Stimulated activated CD8-positive, alpha-beta memory T cell treated with anti-CD3 and anti-CD28 coated beads, Interleukin-2, amount 100 ng/mL, for 1 hour (primary cell): ENCODE measurements at regions not wholly inside any gene's neighbourhood (a gene's known extent, or its start where the extent isn't known, plus 50 kb on each side); places are given as distances from the start of the nearest gene placed in this dataset.
"Not testable (repeated sequence)": the region's sequence is repeated elsewhere in the genome, so short reads cannot be mapped to it uniquely, and the experiment has no call there.

Source experiments
- DNase-seq, 2 donors: peaks; one replicate each; pipeline ENCODE4 v3.0.0-alpha.2; 2020; ENCODE audit warnings: low read depth in 2 of 2

- no peak for DNase-seq
Observed at GRCh38 chr11:80718611-80719291, 1277.9 kb upstream of the TENM4 start.

- DNase-seq: no peak
Observed at GRCh38 chr11:80702264-80702663, 1261.4 kb upstream of the TENM4 start.

- DNase-seq: no peak
Observed at GRCh38 chr11:80700386-80700785, 1259.6 kb upstream of the TENM4 start.

GRCh38 chr11:80699406-80700177 lies 1258.8 kb upstream of the TENM4 start:
- not testable (repeated sequence) for DNase-seq

GRCh38 chr11:80698637-80699036 lies 1257.8 kb upstream of the TENM4 start:
- no peak for DNase-seq

GRCh38 chr11:80694385-80694784 lies 1253.6 kb upstream of the TENM4 start:
- no peak for DNase-seq

GRCh38 chr11:80687941-80688340 lies 1247.1 kb upstream of the TENM4 start:
- DNase-seq: no peak

GRCh38 chr11:80686889-80687288 lies 1246.1 kb upstream of the TENM4 start:
- DNase-seq: no peak

- no peak for DNase-seq
Observed at GRCh38 chr11:80673566-80673965, 1232.7 kb upstream of the TENM4 start.

- DNase-seq: no peak
Observed at GRCh38 chr11:80669620-80670019, 1228.8 kb upstream of the TENM4 start.

- DNase-seq: no peak
Observed at GRCh38 chr11:80668039-80668438, 1227.2 kb upstream of the TENM4 start.

GRCh38 chr11:80655834-80656233 lies 1215.0 kb upstream of the TENM4 start:
- DNase-seq: no peak

- DNase-seq: no peak
Observed at GRCh38 chr11:80650966-80651365, 1210.1 kb upstream of the TENM4 start.

GRCh38 chr11:80649186-80649585 lies 1208.4 kb upstream of the TENM4 start:
- DNase-seq: no peak

GRCh38 chr11:80638296-80638695 lies 1197.5 kb upstream of the TENM4 start:
- DNase-seq: no peak

- DNase-seq: no peak
Observed at GRCh38 chr11:80637571-80637970, 1196.7 kb upstream of the TENM4 start.

GRCh38 chr11:80636999-80637398 lies 1196.2 kb upstream of the TENM4 start:
- DNase-seq: no peak

GRCh38 chr11:80635178-80635577 lies 1194.3 kb upstream of the TENM4 start:
- no peak for DNase-seq

- DNase-seq: no peak
Observed at GRCh38 chr11:80632691-80633090, 1191.9 kb upstream of the TENM4 start.

GRCh38 chr11:80632156-80632555 lies 1191.3 kb upstream of the TENM4 start:
- no peak for DNase-seq

- no peak for DNase-seq
Observed at GRCh38 chr11:80629466-80629865, 1188.6 kb upstream of the TENM4 start.

- DNase-seq: no peak
Observed at GRCh38 chr11:80627364-80627763, 1186.5 kb upstream of the TENM4 start.

GRCh38 chr11:80626721-80627120 lies 1185.9 kb upstream of the TENM4 start:
- no peak for DNase-seq
